Esophagus muscularis mucosa (tissue), 3 donors: ENCODE measurements at regions not wholly inside any gene's neighbourhood (a gene's known extent, or its start where the extent isn't known, plus 50 kb on each side); places are given as distances from the start of the nearest gene placed in this dataset.
"Not testable (repeated sequence)": the region's sequence is repeated elsewhere in the genome, so short reads cannot be mapped to it uniquely, and the experiment has no call there.

Experiments
- EP300 ChIP-seq: sonication (generic); formaldehyde crosslinking; IDR thresholded peaks from one replicate; pipeline ENCODE4 v1.6.1; 2017; ENCODE audit warnings: antibody characterized with exemption
- TF ChIP-seq, protein P1 (sequence below), 3 experiments: fragments of 200-600 bp in 2 of 3; fragments of 450-650 bp in 1 of 3; sonication (generic) in 2 of 3; IDR thresholded peaks; one replicate each; pipeline ENCODE4 v1.5.1; 2017 to 2019; ENCODE audit warnings: antibody characterized with exemption in 3 of 3, mild to moderate bottlenecking in 2 of 3, moderate library complexity in 1 of 3

DNA sequence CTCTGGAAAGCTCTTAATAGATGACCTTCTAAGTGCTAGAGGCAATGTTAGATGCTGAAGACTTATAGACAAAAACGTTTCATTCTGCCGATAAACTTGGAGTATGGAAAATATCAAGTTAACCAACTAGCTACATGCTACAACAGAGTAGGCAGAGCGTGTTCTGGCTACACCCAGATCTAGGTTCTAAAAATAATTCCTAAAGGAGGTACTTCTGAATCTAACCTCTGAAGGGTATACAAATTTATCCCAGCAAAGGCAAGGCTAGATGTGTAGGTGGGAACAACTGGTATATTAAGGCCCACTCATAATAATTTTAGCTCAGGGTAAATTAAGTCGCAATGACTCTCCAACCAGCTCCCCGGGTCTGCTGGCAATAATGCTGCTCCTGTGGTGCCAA is 67.6 kb upstream of the NBPF26 start:
- not testable (repeated sequence) for TF ChIP-seq EP300
- TF ChIP-seq, protein P1, sequence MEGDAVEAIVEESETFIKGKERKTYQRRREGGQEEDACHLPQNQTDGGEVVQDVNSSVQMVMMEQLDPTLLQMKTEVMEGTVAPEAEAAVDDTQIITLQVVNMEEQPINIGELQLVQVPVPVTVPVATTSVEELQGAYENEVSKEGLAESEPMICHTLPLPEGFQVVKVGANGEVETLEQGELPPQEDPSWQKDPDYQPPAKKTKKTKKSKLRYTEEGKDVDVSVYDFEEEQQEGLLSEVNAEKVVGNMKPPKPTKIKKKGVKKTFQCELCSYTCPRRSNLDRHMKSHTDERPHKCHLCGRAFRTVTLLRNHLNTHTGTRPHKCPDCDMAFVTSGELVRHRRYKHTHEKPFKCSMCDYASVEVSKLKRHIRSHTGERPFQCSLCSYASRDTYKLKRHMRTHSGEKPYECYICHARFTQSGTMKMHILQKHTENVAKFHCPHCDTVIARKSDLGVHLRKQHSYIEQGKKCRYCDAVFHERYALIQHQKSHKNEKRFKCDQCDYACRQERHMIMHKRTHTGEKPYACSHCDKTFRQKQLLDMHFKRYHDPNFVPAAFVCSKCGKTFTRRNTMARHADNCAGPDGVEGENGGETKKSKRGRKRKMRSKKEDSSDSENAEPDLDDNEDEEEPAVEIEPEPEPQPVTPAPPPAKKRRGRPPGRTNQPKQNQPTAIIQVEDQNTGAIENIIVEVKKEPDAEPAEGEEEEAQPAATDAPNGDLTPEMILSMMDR (IDR thresholded peaks at IDR 0.05): not testable (repeated sequence)
